Panc1 (cell line): ENCODE measurements at regions not wholly inside any gene's neighbourhood (a gene's known extent, or its start where the extent isn't known, plus 50 kb on each side); places are given as distances from the start of the nearest gene placed in this dataset.

Experiments
- ATAC-seq: fragments of 200-7000 bp; cut with Tn5 transposase; 2 replicates; pipeline ENCODE4 v1.9.1; 2020; ENCODE audit warnings: mild to moderate bottlenecking, moderate library complexity
- BruUV-seq: library from RNA; stranded (reverse); fragments of 400-500 nt; replicated peaks from 2 replicates; lab custom pipeline; 2021; lab: Mats Ljungman, UMichigan
- CTCF ChIA-PET: fragments of 300-600 bp; sonication (Branson Sonifier 250); formaldehyde crosslinking; loops from one replicate; lab custom pipeline; 2022; ENCODE audit warnings: antibody characterized with exemption; lab: Charles Lee
- POLR2A ChIA-PET: fragments of 300-600 bp; sonication (Branson Sonifier 250); formaldehyde crosslinking; loops from one replicate; lab custom pipeline; 2022; ENCODE audit warnings: antibody characterized with exemption; lab: Charles Lee
- DNase-seq: peaks from one replicate; pipeline ENCODE4 v3.0.0-alpha.2; 2010; ENCODE audit warnings: low read depth, low spot score
- H3K27ac ChIP-seq: 2 replicates; pipeline ENCODE4 v1.5.1; 2011; ENCODE audit warnings: mild to moderate bottlenecking, low read length, inconsistent platforms
- H3K27me3 ChIP-seq: fragments of 200-500 bp; sonication (Bioruptor generic); 2 replicates; pipeline ENCODE4 v1.6.0; 2014; ENCODE audit warnings: low read length, inconsistent platforms; ENCODE audit not compliant: control insufficient read depth, insufficient read depth
- H3K36me3 ChIP-seq: fragments of 200-500 bp; sonication (Bioruptor generic); 2 replicates; pipeline ENCODE4 v1.5.1; 2014; ENCODE audit warnings: inconsistent platforms, mild to moderate bottlenecking, low read length, moderate library complexity; ENCODE audit not compliant: control insufficient read depth, insufficient read depth
- H3K4me1 ChIP-seq: 2 replicates; pipeline ENCODE4 v1.5.1; 2011; ENCODE audit warnings: inconsistent platforms, mild to moderate bottlenecking, low read length, moderate library complexity; ENCODE audit not compliant: control insufficient read depth, insufficient read depth
- H3K4me3 ChIP-seq, 2 experiments: 2 replicates each; pipeline ENCODE4 v1.5.1; 2011 to 2012; ENCODE audit warnings: low read depth in 2 of 2, low read length in 2 of 2, mild to moderate bottlenecking in 2 of 2, inconsistent platforms in 1 of 2, moderate library complexity in 1 of 2
- H3K9me3 ChIP-seq: fragments of 200-500 bp; sonication (Bioruptor generic); 2 replicates; pipeline ENCODE4 v1.5.1; 2014; ENCODE audit warnings: low read depth, mild to moderate bottlenecking, inconsistent platforms, low read length, moderate library complexity; ENCODE audit not compliant: control insufficient read depth, insufficient read depth
- POLR2AphosphoS5 ChIP-seq: IDR thresholded peaks from 2 replicates; pipeline ENCODE4 v1.6.1; 2012; ENCODE audit warnings: mild to moderate bottlenecking, low read depth, low read length, moderate library complexity
- SIN3A ChIP-seq: IDR thresholded peaks from 2 replicates; pipeline ENCODE4 v1.6.1; 2012; ENCODE audit warnings: low read depth, mild to moderate bottlenecking, low read length, moderate library complexity, borderline replicate concordance; ENCODE audit not compliant: insufficient read depth
- TCF7L2 ChIP-seq: IDR thresholded peaks from 2 replicates; pipeline ENCODE4 v1.6.1; 2011; ENCODE audit warnings: mild to moderate bottlenecking, low read depth, low read length, inconsistent platforms
- in situ Hi-C: cut with HindIII; loops from 2 replicates; pipeline ENCODE4 v1.10.0; 2016; ENCODE audit warnings: low sequenced_read_pairs, low pct_unique_long_range_greater_than_20kb
- intact Hi-C: fragments of 100-400 bp; cut with micrococcal nuclease; formaldehyde crosslinking; loops from one replicate; pipeline ENCODE4 v1.10.0; 2022; ENCODE audit not compliant: unreplicated experiment
- TF ChIP-seq, protein P1 (sequence below), 2 experiments: IDR thresholded peaks; 2 replicates each; pipeline ENCODE4 v1.6.1; 2011 to 2012; ENCODE audit warnings: low read depth in 2 of 2, control low read depth in 1 of 2, low read length in 1 of 2, mild to moderate bottlenecking in 1 of 2, moderate library complexity in 1 of 2; ENCODE audit not compliant: insufficient read depth in 1 of 2
- TF ChIP-seq, protein P2 (sequence below): fragments of 450-650 bp; IDR thresholded peaks from 2 replicates; pipeline ENCODE4 v1.5.1; 2017; ENCODE audit warnings: mild to moderate bottlenecking

DNA sequence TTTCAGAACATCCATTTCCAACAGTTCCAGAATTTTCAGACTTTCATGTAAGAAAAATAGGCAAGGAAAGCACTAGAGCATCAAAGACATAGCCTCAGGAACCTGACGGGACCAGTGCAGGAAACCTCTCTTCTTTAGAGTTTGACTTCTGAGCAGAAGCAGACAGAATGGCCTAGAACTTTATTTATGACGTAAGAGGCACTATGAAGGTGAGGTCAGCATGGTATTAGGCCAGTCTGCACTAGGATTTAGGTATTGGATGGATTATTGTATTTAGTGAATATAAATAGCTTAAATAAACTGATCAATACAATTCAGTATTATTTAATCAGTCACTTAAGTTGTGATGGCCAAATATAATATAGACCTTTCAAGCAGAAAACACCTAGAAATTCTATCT lies 117.6 kb downstream of the CYRIA start:
- no peaks in the 10 kb centered on the region for H3K4me1 ChIP-seq
- ChIA-PET POLR2A (no interaction called here), CTCF (no interaction called here)
- no peak overlapping the region for H3K27ac ChIP-seq
- in situ Hi-C loops (no loop called here), intact Hi-C loops (no loop called here)
- H3K36me3 ChIP-seq, result no peaks in the 10 kb centered on the region
- H3K27me3 ChIP-seq, result no peaks in the 10 kb centered on the region
- ATAC-seq (no peak), DNase-seq (no peak)
- TF ChIP-seq, protein P1, sequence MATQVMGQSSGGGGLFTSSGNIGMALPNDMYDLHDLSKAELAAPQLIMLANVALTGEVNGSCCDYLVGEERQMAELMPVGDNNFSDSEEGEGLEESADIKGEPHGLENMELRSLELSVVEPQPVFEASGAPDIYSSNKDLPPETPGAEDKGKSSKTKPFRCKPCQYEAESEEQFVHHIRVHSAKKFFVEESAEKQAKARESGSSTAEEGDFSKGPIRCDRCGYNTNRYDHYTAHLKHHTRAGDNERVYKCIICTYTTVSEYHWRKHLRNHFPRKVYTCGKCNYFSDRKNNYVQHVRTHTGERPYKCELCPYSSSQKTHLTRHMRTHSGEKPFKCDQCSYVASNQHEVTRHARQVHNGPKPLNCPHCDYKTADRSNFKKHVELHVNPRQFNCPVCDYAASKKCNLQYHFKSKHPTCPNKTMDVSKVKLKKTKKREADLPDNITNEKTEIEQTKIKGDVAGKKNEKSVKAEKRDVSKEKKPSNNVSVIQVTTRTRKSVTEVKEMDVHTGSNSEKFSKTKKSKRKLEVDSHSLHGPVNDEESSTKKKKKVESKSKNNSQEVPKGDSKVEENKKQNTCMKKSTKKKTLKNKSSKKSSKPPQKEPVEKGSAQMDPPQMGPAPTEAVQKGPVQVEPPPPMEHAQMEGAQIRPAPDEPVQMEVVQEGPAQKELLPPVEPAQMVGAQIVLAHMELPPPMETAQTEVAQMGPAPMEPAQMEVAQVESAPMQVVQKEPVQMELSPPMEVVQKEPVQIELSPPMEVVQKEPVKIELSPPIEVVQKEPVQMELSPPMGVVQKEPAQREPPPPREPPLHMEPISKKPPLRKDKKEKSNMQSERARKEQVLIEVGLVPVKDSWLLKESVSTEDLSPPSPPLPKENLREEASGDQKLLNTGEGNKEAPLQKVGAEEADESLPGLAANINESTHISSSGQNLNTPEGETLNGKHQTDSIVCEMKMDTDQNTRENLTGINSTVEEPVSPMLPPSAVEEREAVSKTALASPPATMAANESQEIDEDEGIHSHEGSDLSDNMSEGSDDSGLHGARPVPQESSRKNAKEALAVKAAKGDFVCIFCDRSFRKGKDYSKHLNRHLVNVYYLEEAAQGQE (IDR thresholded peaks at IDR 0.05; ENCODE audit: insufficient read depth in 1 of 2, low read depth in 2 of 2, low read length in 1 of 2), result no peak
- no peak for TF ChIP-seq TCF7L2
- TF ChIP-seq SIN3A, result no peak
- TF ChIP-seq, protein P2, sequence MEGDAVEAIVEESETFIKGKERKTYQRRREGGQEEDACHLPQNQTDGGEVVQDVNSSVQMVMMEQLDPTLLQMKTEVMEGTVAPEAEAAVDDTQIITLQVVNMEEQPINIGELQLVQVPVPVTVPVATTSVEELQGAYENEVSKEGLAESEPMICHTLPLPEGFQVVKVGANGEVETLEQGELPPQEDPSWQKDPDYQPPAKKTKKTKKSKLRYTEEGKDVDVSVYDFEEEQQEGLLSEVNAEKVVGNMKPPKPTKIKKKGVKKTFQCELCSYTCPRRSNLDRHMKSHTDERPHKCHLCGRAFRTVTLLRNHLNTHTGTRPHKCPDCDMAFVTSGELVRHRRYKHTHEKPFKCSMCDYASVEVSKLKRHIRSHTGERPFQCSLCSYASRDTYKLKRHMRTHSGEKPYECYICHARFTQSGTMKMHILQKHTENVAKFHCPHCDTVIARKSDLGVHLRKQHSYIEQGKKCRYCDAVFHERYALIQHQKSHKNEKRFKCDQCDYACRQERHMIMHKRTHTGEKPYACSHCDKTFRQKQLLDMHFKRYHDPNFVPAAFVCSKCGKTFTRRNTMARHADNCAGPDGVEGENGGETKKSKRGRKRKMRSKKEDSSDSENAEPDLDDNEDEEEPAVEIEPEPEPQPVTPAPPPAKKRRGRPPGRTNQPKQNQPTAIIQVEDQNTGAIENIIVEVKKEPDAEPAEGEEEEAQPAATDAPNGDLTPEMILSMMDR, result no peak
- no peak for TF ChIP-seq POLR2AphosphoS5
- no peak overlapping the region for H3K4me3 ChIP-seq
- BruUV-seq, result no TSS peak
- no peaks in the 10 kb centered on the region for H3K9me3 ChIP-seq

DNA sequence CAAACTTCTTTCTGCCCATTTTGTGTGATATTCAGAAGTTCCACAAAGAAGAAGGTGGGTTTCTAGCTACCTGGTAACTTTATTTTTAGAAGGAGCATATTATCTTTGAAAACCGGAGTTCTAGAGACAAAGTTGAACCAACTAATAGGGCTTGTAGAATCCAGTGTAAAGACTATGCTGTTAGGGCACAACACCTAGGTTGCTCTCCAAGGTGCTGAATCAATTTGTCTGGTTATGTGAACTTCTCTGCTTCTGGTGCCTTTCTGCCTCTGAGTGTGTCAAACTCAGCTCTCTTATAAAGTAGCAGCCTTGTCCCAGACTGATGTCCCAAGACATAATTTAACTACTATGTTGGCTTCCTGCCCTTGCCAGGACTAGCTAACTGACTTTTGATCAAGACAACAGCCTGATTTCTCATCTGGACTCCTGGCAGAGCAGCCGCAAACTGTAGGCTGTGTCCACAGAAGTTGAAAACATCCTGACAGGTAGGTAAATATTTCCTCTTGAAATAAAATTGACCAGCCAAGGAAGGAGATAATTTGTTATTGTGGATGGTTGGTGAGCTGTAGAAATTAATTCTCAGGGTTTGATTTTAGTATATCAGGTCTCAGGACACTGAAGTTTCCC lies 119.4 kb downstream of the CYRIA start:
- H3K27me3 ChIP-seq, result no peaks in the 10 kb centered on the region
- no peak overlapping the region for H3K4me3 ChIP-seq
- no peaks in the 10 kb centered on the region for H3K4me1 ChIP-seq
- ChIA-PET POLR2A (no interaction called here), CTCF (no interaction called here)
- in situ Hi-C loops, result no loop called here
- ATAC-seq, result no peak
- TF ChIP-seq SIN3A (no peak), TCF7L2 (no peak), POLR2AphosphoS5 (no peak)
- TF ChIP-seq, protein P1 (IDR thresholded peaks at IDR 0.05; ENCODE audit: insufficient read depth in 1 of 2, low read depth in 2 of 2, low read length in 1 of 2), result peak; percentile 84 to 87
- TF ChIP-seq, protein P2, result no peak
- intact Hi-C loops, result no loop called here
- BruUV-seq, result no TSS peak
- no peaks in the 10 kb centered on the region for H3K9me3 ChIP-seq
- no peak overlapping the region for H3K27ac ChIP-seq
- no peaks in the 10 kb centered on the region for H3K36me3 ChIP-seq
- DNase-seq, result no peak
